Gastroesophageal sphincter (tissue), 4 donors: ENCODE measurements at regions not wholly inside any gene's neighbourhood (a gene's known extent, or its start where the extent isn't known, plus 50 kb on each side); places are given as distances from the start of the nearest gene placed in this dataset.

Source experiments
- ATAC-seq: fragments of 150-250 bp; one replicate; pipeline ENCODE4 v1.9.1; 2016; ENCODE audit warnings: mild to moderate bottlenecking, moderate library complexity
- H3K27ac ChIP-seq, 4 donors: fragments of 200-600 bp; sonication (generic) in 3 of 4; 1 replicate in 3 of 4; 2 replicates in 1 of 4; pipeline ENCODE4 v1.5.1; 2016 to 2019
- H3K27me3 ChIP-seq: fragments of 200-600 bp; sonication (generic); one replicate; pipeline ENCODE4 v1.5.1; 2019
- H3K36me3 ChIP-seq, 2 donors: fragments of 200-600 bp; sonication (generic); one replicate each; pipeline ENCODE4 v1.5.1; 2019; ENCODE audit warnings: control low read depth in 1 of 2
- H3K4me1 ChIP-seq, 3 donors: fragments of 200-600 bp; sonication (generic); 1 replicate in 2 of 3; 2 replicates in 1 of 3; pipeline ENCODE4 v1.5.1; 2016 to 2019; ENCODE audit warnings: control low read depth in 2 of 3
- H3K4me3 ChIP-seq, 2 donors: fragments of 200-600 bp; sonication (generic); one replicate each; pipeline ENCODE4 v1.5.1; 2019; ENCODE audit warnings: mild to moderate bottlenecking in 1 of 2, moderate library complexity in 1 of 2
- H3K9me3 ChIP-seq, 3 donors: fragments of 200-600 bp; sonication (generic); one replicate each; pipeline ENCODE4 v1.5.1; 2017 to 2019; ENCODE audit warnings: control low read depth in 2 of 3
- EP300 ChIP-seq: sonication (generic); formaldehyde crosslinking; IDR thresholded peaks from one replicate; pipeline ENCODE4 v1.6.1; 2017; ENCODE audit warnings: antibody characterized with exemption, mild to moderate bottlenecking
- POLR2A ChIP-seq, 2 donors: fragments of 450-650 bp; IDR thresholded peaks; one replicate each; pipeline ENCODE4 v1.6.1; 2017; ENCODE audit warnings: antibody characterized with exemption in 2 of 2, mild to moderate bottlenecking in 2 of 2, moderate library complexity in 1 of 2
- POLR2AphosphoS5 ChIP-seq: sonication (generic); formaldehyde crosslinking; IDR thresholded peaks from one replicate; pipeline ENCODE4 v1.6.1; 2017; ENCODE audit warnings: antibody characterized with exemption
- WGBS, 2 donors: methylation state at CpG; one replicate each; pipeline ENCODE4 v1.1.5; 2018; ENCODE audit warnings: low coverage in 1 of 2; 5-methylcytosine and 5-hydroxymethylcytosine counted together
- TF ChIP-seq, protein P1 (sequence below), 4 experiments: fragments of 200-600 bp in 2 of 4; fragments of 450-650 bp in 2 of 4; sonication (generic) in 1 of 4; IDR thresholded peaks; one replicate each; pipeline ENCODE4 v1.5.1; 2017 to 2019; ENCODE audit warnings: antibody characterized with exemption in 4 of 4, mild to moderate bottlenecking in 2 of 4, moderate library complexity in 2 of 4

DNA sequence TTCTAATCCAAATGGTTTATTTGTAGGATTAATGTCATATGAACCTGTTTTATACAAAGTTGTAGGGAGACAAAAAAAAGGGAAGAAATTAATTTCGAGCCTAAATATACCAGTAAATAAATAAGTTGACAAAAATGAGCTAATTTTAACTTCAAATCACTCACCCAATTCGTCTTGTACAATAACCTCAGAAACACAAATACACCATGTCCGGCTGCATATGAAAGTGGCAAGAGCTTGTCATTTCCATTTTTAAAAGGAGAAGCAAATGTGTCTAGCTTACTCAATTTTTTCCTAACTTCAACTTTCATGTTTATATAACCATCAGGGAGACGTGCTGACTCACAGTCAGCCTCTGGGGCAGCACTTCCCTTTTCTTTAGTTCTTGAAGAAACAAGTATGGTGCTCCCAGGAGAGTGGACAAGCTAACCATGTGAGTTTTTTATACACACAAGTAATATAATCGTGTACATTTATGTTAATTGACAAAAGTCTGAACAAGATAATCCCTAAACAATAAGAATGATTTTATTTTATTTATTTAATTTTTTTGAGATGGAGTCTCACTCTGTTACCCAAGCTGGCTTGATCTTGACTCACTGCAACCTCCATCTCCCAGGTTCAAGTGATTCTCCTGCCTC, 55.5 kb upstream of the SGK1 start:
- no peak overlapping the region for H3K4me3 ChIP-seq
- 5 to 11% methylated on average over 5 of the region's 5 CpGs for WGBS, 2 donors
- peak overlapping the region in 3 of 4 donors; percentile 50 to 64 (median 50) for H3K27ac ChIP-seq

DNA sequence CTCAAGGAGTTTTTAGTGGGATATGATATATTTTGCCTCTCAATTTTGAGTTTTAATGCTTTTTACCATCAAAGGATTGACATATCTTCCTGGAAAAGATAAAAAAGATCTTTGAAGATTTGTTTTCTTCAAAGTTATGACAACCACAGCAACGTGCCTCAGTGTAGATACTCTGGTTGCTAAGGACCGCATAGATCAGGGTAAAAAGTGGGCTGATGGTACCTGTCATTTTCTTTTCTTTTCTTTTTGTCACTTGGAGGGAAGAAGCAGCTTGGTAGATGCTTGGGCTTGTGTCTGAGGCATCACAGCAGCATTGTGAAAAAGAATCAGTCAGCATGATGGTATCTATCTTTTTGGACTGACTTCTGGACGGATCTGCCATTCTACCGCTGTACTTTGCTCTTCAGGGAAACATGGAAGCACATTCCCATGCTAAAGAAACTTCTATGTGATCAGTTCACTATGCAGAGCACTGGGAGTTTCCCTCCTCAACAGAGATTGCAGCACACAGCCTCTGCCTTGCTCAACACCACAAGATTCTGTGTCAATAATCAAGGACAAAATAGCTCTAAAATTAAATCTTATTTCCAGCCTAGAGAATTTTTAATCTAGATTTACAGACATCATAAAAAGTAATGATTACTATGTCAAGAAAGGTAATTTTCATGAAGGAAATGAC, 54.8 kb upstream of the SGK1 start:
- no peaks in the 10 kb centered on the region for H3K27me3 ChIP-seq
- H3K27ac ChIP-seq, result peak overlapping the region in 3 of 4 donors; percentile 50 to 64 (median 50)
- TF ChIP-seq POLR2A (IDR thresholded peaks at IDR 0.05), result no peak
- no peak for TF ChIP-seq POLR2AphosphoS5
- TF ChIP-seq EP300, result no peak
- TF ChIP-seq, protein P1, sequence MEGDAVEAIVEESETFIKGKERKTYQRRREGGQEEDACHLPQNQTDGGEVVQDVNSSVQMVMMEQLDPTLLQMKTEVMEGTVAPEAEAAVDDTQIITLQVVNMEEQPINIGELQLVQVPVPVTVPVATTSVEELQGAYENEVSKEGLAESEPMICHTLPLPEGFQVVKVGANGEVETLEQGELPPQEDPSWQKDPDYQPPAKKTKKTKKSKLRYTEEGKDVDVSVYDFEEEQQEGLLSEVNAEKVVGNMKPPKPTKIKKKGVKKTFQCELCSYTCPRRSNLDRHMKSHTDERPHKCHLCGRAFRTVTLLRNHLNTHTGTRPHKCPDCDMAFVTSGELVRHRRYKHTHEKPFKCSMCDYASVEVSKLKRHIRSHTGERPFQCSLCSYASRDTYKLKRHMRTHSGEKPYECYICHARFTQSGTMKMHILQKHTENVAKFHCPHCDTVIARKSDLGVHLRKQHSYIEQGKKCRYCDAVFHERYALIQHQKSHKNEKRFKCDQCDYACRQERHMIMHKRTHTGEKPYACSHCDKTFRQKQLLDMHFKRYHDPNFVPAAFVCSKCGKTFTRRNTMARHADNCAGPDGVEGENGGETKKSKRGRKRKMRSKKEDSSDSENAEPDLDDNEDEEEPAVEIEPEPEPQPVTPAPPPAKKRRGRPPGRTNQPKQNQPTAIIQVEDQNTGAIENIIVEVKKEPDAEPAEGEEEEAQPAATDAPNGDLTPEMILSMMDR (IDR thresholded peaks at IDR 0.05), result no peak
- H3K4me1 ChIP-seq, result peaks cover 0 to 21% (median 7%) of the 10 kb centered on the region in 3 donors
- WGBS, 2 donors, result 72 to 81% methylated on average over 3 to 4 of the region's 4 CpGs
- peak; percentile 79 for ATAC-seq
- no peaks in the 10 kb centered on the region for H3K9me3 ChIP-seq
- no peak overlapping the region for H3K4me3 ChIP-seq
- H3K36me3 ChIP-seq, result no peaks in the 10 kb centered on the region

More for the DNA sequence above, 55.5 kb upstream of the SGK1 start:
- ATAC-seq, result peak; percentile 83
- no peaks in the 10 kb centered on the region for H3K27me3 ChIP-seq
- no peaks in the 10 kb centered on the region for H3K36me3 ChIP-seq
- no peak for TF ChIP-seq EP300
- TF ChIP-seq, protein P1 (IDR thresholded peaks at IDR 0.05), result peak in 1 of 4 experiments; percentile 13
- H3K9me3 ChIP-seq, result no peaks in the 10 kb centered on the region
- H3K4me1 ChIP-seq, result peaks cover 0 to 21% (median 7%) of the 10 kb centered on the region in 3 donors

DNA sequence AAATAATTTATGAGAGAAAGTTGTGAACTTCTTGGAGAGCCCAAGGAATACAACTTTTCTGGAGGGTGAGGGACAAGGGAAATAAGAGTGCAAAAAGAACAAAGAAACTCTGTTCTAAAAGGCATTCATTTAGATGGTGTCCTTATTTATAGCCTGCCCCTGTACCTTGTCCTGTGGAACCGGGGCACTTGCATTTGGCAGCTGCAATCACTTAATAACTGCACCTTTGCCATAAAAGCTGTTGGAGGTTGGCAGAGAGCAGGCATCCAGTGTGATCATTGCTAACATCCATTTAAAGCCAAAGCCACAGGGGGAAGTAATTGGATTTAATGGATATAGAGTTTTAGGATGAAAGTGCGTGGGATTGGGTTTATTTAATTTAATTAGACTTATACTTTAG, 50.8 kb upstream of the SGK1 start:
- no peak for ATAC-seq
- 79 to 100% methylated on average over 2 of the region's 2 CpGs for WGBS, 2 donors
- H3K27me3 ChIP-seq, result no peaks in the 10 kb centered on the region
- peaks cover 0 to 14% (median 7%) of the 10 kb centered on the region in 3 donors for H3K4me1 ChIP-seq
- no peak overlapping the region for H3K27ac ChIP-seq
- TF ChIP-seq, protein P1 (IDR thresholded peaks at IDR 0.05), result no peak
- TF ChIP-seq EP300 (no peak), POLR2A (IDR thresholded peaks at IDR 0.05) (no peak), POLR2AphosphoS5 (no peak)
- H3K4me3 ChIP-seq, result no peak overlapping the region
- H3K9me3 ChIP-seq, result no peaks in the 10 kb centered on the region
- H3K36me3 ChIP-seq, result no peaks in the 10 kb centered on the region
